ENCODE measurements at regions not wholly inside any gene's neighbourhood (a gene's known extent, or its start where the extent isn't known, plus 50 kb on each side); places are given as distances from the start of the nearest gene placed in this dataset.

GRCh38 chr7:156176039-156176438 is 363.8 kb upstream of the SHH start:
- no peak overlapping the region for H3K27ac Mint-ChIP-seq (ENCODE audit: unreplicated experiment)
- no peaks in the 10 kb centered on the region for H3K4me1 Mint-ChIP-seq
- no peaks in the 10 kb centered on the region for H3K27me3 Mint-ChIP-seq (ENCODE audit: low read depth)
- H3K9me3 Mint-ChIP-seq: no peaks in the 10 kb centered on the region
- TF ChIP-seq, protein P1, sequence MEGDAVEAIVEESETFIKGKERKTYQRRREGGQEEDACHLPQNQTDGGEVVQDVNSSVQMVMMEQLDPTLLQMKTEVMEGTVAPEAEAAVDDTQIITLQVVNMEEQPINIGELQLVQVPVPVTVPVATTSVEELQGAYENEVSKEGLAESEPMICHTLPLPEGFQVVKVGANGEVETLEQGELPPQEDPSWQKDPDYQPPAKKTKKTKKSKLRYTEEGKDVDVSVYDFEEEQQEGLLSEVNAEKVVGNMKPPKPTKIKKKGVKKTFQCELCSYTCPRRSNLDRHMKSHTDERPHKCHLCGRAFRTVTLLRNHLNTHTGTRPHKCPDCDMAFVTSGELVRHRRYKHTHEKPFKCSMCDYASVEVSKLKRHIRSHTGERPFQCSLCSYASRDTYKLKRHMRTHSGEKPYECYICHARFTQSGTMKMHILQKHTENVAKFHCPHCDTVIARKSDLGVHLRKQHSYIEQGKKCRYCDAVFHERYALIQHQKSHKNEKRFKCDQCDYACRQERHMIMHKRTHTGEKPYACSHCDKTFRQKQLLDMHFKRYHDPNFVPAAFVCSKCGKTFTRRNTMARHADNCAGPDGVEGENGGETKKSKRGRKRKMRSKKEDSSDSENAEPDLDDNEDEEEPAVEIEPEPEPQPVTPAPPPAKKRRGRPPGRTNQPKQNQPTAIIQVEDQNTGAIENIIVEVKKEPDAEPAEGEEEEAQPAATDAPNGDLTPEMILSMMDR (conservative IDR thresholded peaks at IDR 0.05): no peak
- no peaks in the 10 kb centered on the region for H3K36me3 Mint-ChIP-seq (ENCODE audit: low read depth)
- DNase-seq (ENCODE audit: low read depth, low spot score): no peak
- no peak overlapping the region for H3K4me3 Mint-ChIP-seq

GRCh38 chr7:156175003-156175402 is 362.7 kb upstream of the SHH start:
- no peaks in the 10 kb centered on the region for H3K27me3 Mint-ChIP-seq (ENCODE audit: low read depth)
- TF ChIP-seq, protein P1 (conservative IDR thresholded peaks at IDR 0.05): no peak
- no peak overlapping the region for H3K27ac Mint-ChIP-seq (ENCODE audit: unreplicated experiment)
- H3K4me3 Mint-ChIP-seq: no peak overlapping the region
- no peaks in the 10 kb centered on the region for H3K36me3 Mint-ChIP-seq (ENCODE audit: low read depth)
- no peaks in the 10 kb centered on the region for H3K9me3 Mint-ChIP-seq
- no peaks in the 10 kb centered on the region for H3K4me1 Mint-ChIP-seq
- no peak for DNase-seq (ENCODE audit: low read depth, low spot score)

GRCh38 chr7:156174428-156174827 is 362.2 kb upstream of the SHH start:
- TF ChIP-seq, protein P1 (conservative IDR thresholded peaks at IDR 0.05): no peak
- Mint-ChIP-seq H3K27me3 (ENCODE audit: low read depth) (no peaks in the 10 kb centered on the region), H3K36me3 (ENCODE audit: low read depth) (no peaks in the 10 kb centered on the region)

DNA sequence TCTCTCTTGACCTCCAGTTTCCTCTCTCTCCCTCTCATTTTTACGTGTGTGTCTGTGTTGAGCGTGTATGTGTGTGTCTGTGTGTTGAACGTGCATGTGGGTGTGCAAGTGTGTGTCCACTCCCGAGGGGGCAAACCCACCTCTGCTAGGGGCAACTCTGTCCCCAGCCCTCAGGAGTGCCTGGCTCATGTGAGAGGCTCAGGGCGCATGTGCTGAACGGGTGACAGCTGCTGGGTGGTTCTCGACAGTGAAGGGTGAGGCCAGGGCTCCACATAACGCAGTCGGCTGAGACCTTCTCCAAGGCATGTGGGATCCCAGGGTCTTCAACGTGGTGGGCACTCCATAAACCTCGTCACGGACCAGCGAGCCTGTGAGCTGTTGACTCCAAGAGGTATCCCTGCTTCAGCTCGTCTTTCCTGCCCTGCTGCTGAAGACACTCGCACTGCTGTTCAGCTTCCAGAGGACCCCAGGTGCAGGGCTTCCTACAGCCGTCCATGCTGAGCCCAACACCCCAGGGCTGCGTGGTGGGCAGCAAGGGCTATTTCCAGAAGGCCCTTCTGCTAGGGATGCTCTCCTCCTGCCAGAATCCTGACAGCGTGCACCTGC is 361.6 kb upstream of the SHH start:
- DNase-seq (ENCODE audit: low read depth, low spot score): no peak
- TF ChIP-seq, protein P1 (conservative IDR thresholded peaks at IDR 0.05): no peak
- Mint-ChIP-seq H3K27me3 (ENCODE audit: low read depth) (no peaks in the 10 kb centered on the region), H3K9me3 (no peaks in the 10 kb centered on the region), H3K4me3 (no peak overlapping the region), H3K27ac (ENCODE audit: unreplicated experiment) (no peak overlapping the region), H3K4me1 (no peaks in the 10 kb centered on the region), H3K36me3 (ENCODE audit: low read depth) (no peaks in the 10 kb centered on the region)

More at GRCh38 chr7:156174428-156174827, 362.2 kb upstream of the SHH start:
- DNase-seq (ENCODE audit: low read depth, low spot score): no peak
- no peaks in the 10 kb centered on the region for H3K4me1 Mint-ChIP-seq
- no peaks in the 10 kb centered on the region for H3K9me3 Mint-ChIP-seq
- no peak overlapping the region for H3K27ac Mint-ChIP-seq (ENCODE audit: unreplicated experiment)
- H3K4me3 Mint-ChIP-seq: no peak overlapping the region

- Mint-ChIP-seq H3K36me3 (ENCODE audit: low read depth) (no peaks in the 10 kb centered on the region), H3K27ac (ENCODE audit: unreplicated experiment) (no peak overlapping the region), H3K4me3 (no peak overlapping the region), H3K4me1 (no peaks in the 10 kb centered on the region), H3K27me3 (ENCODE audit: low read depth) (no peaks in the 10 kb centered on the region), H3K9me3 (no peaks in the 10 kb centered on the region)
- no peak for DNase-seq (ENCODE audit: low read depth, low spot score)
- TF ChIP-seq, protein P1 (conservative IDR thresholded peaks at IDR 0.05): no peak
Observed at GRCh38 chr7:156173346-156173745, 361.1 kb upstream of the SHH start.
